ENCODE measurements at regions not wholly inside any gene's neighbourhood (a gene's known extent, or its start where the extent isn't known, plus 50 kb on each side); places are given as distances from the start of the nearest gene placed in this dataset.

DNA sequence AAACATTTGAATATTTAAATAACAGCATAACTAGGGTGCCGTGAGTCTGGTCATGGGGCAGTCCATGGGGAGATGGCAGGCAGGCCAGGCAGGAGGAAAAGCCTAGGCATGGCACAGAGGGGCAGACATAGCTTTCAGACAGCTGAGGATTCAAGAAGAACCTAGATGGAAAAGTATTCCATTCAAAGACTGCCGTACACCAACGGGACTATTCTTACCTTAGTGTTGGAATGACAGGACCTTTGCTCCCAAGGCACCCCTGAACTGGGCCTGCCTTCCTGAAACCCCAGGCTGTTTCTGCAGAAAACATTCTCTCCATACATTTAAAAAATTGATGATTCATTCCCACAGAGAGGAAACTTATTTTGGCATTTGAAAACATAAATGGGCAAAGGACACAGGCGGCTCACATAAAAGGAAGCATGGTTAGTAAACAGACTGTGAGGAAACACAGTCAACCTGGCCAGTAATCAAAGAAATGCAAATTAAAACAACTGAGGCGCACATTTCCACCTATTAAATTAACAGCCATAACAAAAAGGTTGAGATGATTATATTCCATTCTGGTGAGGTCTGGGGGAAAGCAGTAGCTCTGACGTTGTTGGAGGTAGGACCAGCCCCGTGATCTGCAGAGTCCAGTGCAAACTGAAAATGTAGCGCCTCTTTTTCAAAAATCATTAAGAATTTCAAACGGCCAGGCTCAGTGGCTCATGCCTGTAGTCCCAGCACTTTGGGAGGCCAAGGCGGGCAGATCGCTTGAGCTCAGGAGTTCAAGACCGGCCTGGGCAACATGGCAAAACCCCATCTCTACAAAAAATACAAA is 71.3 kb upstream of the SMAD3 start:
- H3K4me2 ChIP-seq (ENCODE audit: low read length, poor library complexity, severe bottlenecking), result no peak overlapping the region
- H4K8ac ChIP-seq (ENCODE audit: low read length), result no peak overlapping the region
- H3K23ac ChIP-seq (ENCODE audit: low read length in 2 of 2), result no peak overlapping the region
- peaks cover 2% of the 10 kb centered on the region for H3K4me1 ChIP-seq (ENCODE audit: control insufficient read depth, insufficient read depth, low read depth, low read length)
- H2BK120ac ChIP-seq (ENCODE audit: low read depth, low read length), result no peak overlapping the region
- peak overlapping the region; percentile 39 for H2AFZ ChIP-seq (ENCODE audit: low read depth, low read length)
- no peak overlapping the region for H3K27ac ChIP-seq (ENCODE audit: low read length, poor library complexity, severe bottlenecking)
- no peak overlapping the region for H3K4ac ChIP-seq (ENCODE audit: low read depth in 1 of 2, low read length in 2 of 2)
- H3K27me3 ChIP-seq (ENCODE audit: control insufficient read depth in 1 of 2, insufficient read depth in 1 of 2, low read length in 2 of 2), result peaks cover 0 to 7% of the 10 kb centered on the region in 2 experiments
- H3K79me1 ChIP-seq (replicated peaks; ENCODE audit: low read length, poor library complexity, severe bottlenecking), result no peaks in the 10 kb centered on the region
- H2AK5ac ChIP-seq (ENCODE audit: low read length, severe bottlenecking), result no peak overlapping the region
- H2BK12ac ChIP-seq (ENCODE audit: low read length in 2 of 2), result peak overlapping the region in 1 of 2 experiments; percentile 51
- H3K36me3 ChIP-seq (ENCODE audit: control insufficient read depth in 1 of 2, insufficient read depth in 2 of 2, low read depth in 1 of 2, low read length in 2 of 2), result no peaks in the 10 kb centered on the region
- H3K18ac ChIP-seq (ENCODE audit: low read depth in 1 of 2, low read length in 2 of 2), result no peak overlapping the region
- no peak overlapping the region for H3K4me3 ChIP-seq (ENCODE audit: insufficient read depth in 1 of 2, low read depth in 1 of 2, low read length in 2 of 2)
- WGBS, result 95% methylated on average over 11 of the region's 12 CpGs
- no peak overlapping the region for H3K14ac ChIP-seq (ENCODE audit: low read length in 2 of 2)
- H2BK5ac ChIP-seq (ENCODE audit: low read depth, low read length, poor library complexity, severe bottlenecking), result no peak overlapping the region
- peaks cover 5% of the 10 kb centered on the region for H3K9me3 ChIP-seq (ENCODE audit: control insufficient read depth, low read length)
- DNase-seq, result no peak
- H4K91ac ChIP-seq (ENCODE audit: low read length), result no peak overlapping the region
- no peak overlapping the region for H3K9ac ChIP-seq (ENCODE audit: low read length)
- no peak overlapping the region for H2BK15ac ChIP-seq (ENCODE audit: low read depth, poor library complexity, severe bottlenecking)

DNA sequence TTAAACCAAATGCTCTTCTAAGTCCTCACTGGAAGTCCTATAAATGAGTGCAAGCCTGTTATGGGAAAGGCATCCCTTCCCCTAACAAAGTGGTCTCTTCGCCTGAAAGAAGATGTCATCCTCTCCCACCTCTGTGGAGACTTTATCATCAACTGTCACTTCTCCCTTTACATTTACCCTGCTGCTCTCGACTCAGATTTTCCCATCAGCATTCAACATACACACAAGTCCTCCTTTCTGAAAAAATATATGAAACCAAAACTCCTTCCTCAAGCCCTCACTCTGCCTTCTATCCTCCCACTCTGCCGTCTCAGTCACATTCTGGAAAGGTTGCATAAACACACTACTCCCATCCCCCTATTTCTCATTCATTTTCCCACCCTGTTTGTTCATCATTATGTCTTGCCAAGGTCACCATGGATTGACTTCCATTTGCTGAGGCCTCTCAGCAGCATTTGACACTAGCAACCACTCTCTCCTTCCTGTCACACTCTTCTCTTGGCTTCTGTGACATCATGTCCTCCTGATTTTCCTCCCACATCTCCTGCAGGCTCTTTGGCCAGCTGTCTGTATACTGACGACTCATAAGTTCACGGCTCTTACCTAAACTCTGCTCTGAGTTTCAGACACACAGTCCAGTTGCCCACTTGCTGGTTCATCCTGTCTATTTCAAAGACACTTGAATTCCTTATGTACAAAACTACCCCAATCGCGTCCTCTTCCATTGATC is 70.3 kb upstream of the SMAD3 start:
- H3K4ac ChIP-seq (ENCODE audit: low read depth in 1 of 2, low read length in 2 of 2), result no peak overlapping the region
- no peak overlapping the region for H2AFZ ChIP-seq (ENCODE audit: low read depth, low read length)
- no peak overlapping the region for H4K91ac ChIP-seq (ENCODE audit: low read length)
- 83% methylated on average over 7 of the region's 7 CpGs for WGBS
- H2AK5ac ChIP-seq (ENCODE audit: low read length, severe bottlenecking), result no peak overlapping the region
- no peak overlapping the region for H3K9ac ChIP-seq (ENCODE audit: low read length)
- no peak overlapping the region for H3K14ac ChIP-seq (ENCODE audit: low read length in 2 of 2)
- H3K27ac ChIP-seq (ENCODE audit: low read length, poor library complexity, severe bottlenecking), result no peak overlapping the region
- no peak overlapping the region for H3K4me2 ChIP-seq (ENCODE audit: low read length, poor library complexity, severe bottlenecking)
- no peak overlapping the region for H2BK15ac ChIP-seq (ENCODE audit: low read depth, poor library complexity, severe bottlenecking)
- H3K9me3 ChIP-seq (ENCODE audit: control insufficient read depth, low read length), result no peaks in the 10 kb centered on the region
- H2BK5ac ChIP-seq (ENCODE audit: low read depth, low read length, poor library complexity, severe bottlenecking), result no peak overlapping the region
- H3K18ac ChIP-seq (ENCODE audit: low read depth in 1 of 2, low read length in 2 of 2), result no peak overlapping the region
- DNase-seq, result peak; percentile 70
- H2BK120ac ChIP-seq (ENCODE audit: low read depth, low read length), result no peak overlapping the region
- no peak overlapping the region for H3K4me3 ChIP-seq (ENCODE audit: insufficient read depth in 1 of 2, low read depth in 1 of 2, low read length in 2 of 2)
- peaks cover 0 to 7% of the 10 kb centered on the region in 2 experiments for H3K27me3 ChIP-seq (ENCODE audit: control insufficient read depth in 1 of 2, insufficient read depth in 1 of 2, low read length in 2 of 2)
- H3K79me1 ChIP-seq (replicated peaks; ENCODE audit: low read length, poor library complexity, severe bottlenecking), result no peaks in the 10 kb centered on the region
- peaks cover 2% of the 10 kb centered on the region for H3K4me1 ChIP-seq (ENCODE audit: control insufficient read depth, insufficient read depth, low read depth, low read length)
- H2BK12ac ChIP-seq (ENCODE audit: low read length in 2 of 2), result no peak overlapping the region
- H4K8ac ChIP-seq (ENCODE audit: low read length), result no peak overlapping the region
- H3K23ac ChIP-seq (ENCODE audit: low read length in 2 of 2), result no peak overlapping the region
- no peaks in the 10 kb centered on the region for H3K36me3 ChIP-seq (ENCODE audit: control insufficient read depth in 1 of 2, insufficient read depth in 2 of 2, low read depth in 1 of 2, low read length in 2 of 2)

DNA sequence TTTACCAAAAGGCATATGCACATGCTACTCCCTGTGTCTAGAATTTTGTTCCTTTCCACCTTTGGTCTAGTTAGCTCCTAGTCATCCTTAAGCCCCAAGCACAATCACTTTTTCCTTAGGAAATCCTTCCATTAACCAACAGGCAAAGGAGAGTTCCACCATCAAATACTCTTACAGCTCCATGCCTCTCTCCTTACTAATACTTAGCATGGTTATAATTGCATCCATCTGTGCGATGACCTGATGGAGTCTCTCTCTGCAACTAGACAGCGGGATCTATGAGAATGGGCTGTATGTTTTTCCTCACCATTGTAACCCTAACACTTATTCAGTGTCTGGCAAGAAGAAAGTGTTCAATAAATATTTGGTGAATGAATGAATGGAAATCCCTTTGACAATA is 69.3 kb upstream of the SMAD3 start:
- Histone ChIP-seq H2BK12ac (ENCODE audit: low read length in 2 of 2) (no peak overlapping the region), H3K36me3 (ENCODE audit: control insufficient read depth in 1 of 2, insufficient read depth in 2 of 2, low read depth in 1 of 2, low read length in 2 of 2) (no peaks in the 10 kb centered on the region), H4K8ac (ENCODE audit: low read length) (no peak overlapping the region), H3K4me3 (ENCODE audit: insufficient read depth in 1 of 2, low read depth in 1 of 2, low read length in 2 of 2) (no peak overlapping the region), H2BK120ac (ENCODE audit: low read depth, low read length) (no peak overlapping the region), H2AFZ (ENCODE audit: low read depth, low read length) (no peak overlapping the region), H3K4me2 (ENCODE audit: low read length, poor library complexity, severe bottlenecking) (no peak overlapping the region), H3K9ac (ENCODE audit: low read length) (no peak overlapping the region), H3K27me3 (ENCODE audit: control insufficient read depth in 1 of 2, insufficient read depth in 1 of 2, low read length in 2 of 2) (peaks cover 0 to 10% of the 10 kb centered on the region in 2 experiments), H3K27ac (ENCODE audit: low read length, poor library complexity, severe bottlenecking) (no peak overlapping the region), H3K79me1 (replicated peaks; ENCODE audit: low read length, poor library complexity, severe bottlenecking) (no peaks in the 10 kb centered on the region), H3K9me3 (ENCODE audit: control insufficient read depth, low read length) (no peaks in the 10 kb centered on the region), H2AK5ac (ENCODE audit: low read length, severe bottlenecking) (no peak overlapping the region), H3K18ac (ENCODE audit: low read depth in 1 of 2, low read length in 2 of 2) (no peak overlapping the region), H2BK15ac (ENCODE audit: low read depth, poor library complexity, severe bottlenecking) (no peak overlapping the region), H4K91ac (ENCODE audit: low read length) (no peak overlapping the region), H3K14ac (ENCODE audit: low read length in 2 of 2) (no peak overlapping the region), H3K4ac (ENCODE audit: low read depth in 1 of 2, low read length in 2 of 2) (no peak overlapping the region), H3K4me1 (ENCODE audit: control insufficient read depth, insufficient read depth, low read depth, low read length) (peaks cover 2% of the 10 kb centered on the region), H3K23ac (ENCODE audit: low read length in 2 of 2) (no peak overlapping the region), H2BK5ac (ENCODE audit: low read depth, low read length, poor library complexity, severe bottlenecking) (no peak overlapping the region)
- no peak for DNase-seq
- 100% methylated on average over 2 of the region's 2 CpGs for WGBS

DNA sequence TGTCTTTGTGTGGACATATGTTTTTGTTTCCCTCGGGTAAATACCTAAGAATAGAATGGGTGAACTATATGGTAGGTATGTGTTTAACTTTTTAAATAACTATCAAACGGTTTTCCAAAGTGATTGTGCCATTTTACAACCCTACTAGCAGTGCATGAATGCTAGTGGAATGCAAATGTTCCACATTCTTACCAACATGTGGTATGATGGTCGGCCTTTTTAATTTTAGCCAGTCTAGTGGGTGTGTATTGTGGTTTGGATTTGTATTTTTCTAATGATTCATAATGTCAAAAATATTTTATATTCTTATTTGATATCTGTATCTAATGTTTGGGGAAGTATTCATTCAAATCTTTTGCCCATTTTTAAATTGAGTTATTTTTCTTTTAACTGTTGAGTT is 68.2 kb upstream of the SMAD3 start:
- Histone ChIP-seq H3K23ac (ENCODE audit: low read length in 2 of 2) (no peak overlapping the region), H2AK5ac (ENCODE audit: low read length, severe bottlenecking) (no peak overlapping the region), H3K9ac (ENCODE audit: low read length) (no peak overlapping the region), H3K36me3 (ENCODE audit: control insufficient read depth in 1 of 2, insufficient read depth in 2 of 2, low read depth in 1 of 2, low read length in 2 of 2) (no peaks in the 10 kb centered on the region), H3K18ac (ENCODE audit: low read depth in 1 of 2, low read length in 2 of 2) (no peak overlapping the region), H2BK5ac (ENCODE audit: low read depth, low read length, poor library complexity, severe bottlenecking) (no peak overlapping the region), H2BK12ac (ENCODE audit: low read length in 2 of 2) (no peak overlapping the region), H3K14ac (ENCODE audit: low read length in 2 of 2) (no peak overlapping the region), H3K9me3 (ENCODE audit: control insufficient read depth, low read length) (no peaks in the 10 kb centered on the region), H3K27ac (ENCODE audit: low read length, poor library complexity, severe bottlenecking) (no peak overlapping the region), H2BK15ac (ENCODE audit: low read depth, poor library complexity, severe bottlenecking) (no peak overlapping the region), H3K79me1 (replicated peaks; ENCODE audit: low read length, poor library complexity, severe bottlenecking) (no peaks in the 10 kb centered on the region), H4K91ac (ENCODE audit: low read length) (no peak overlapping the region), H4K8ac (ENCODE audit: low read length) (no peak overlapping the region), H3K4me3 (ENCODE audit: insufficient read depth in 1 of 2, low read depth in 1 of 2, low read length in 2 of 2) (no peak overlapping the region), H3K4me1 (ENCODE audit: control insufficient read depth, insufficient read depth, low read depth, low read length) (peaks cover 2% of the 10 kb centered on the region), H3K4me2 (ENCODE audit: low read length, poor library complexity, severe bottlenecking) (no peak overlapping the region), H2AFZ (ENCODE audit: low read depth, low read length) (no peak overlapping the region), H2BK120ac (ENCODE audit: low read depth, low read length) (no peak overlapping the region), H3K27me3 (ENCODE audit: control insufficient read depth in 1 of 2, insufficient read depth in 1 of 2, low read length in 2 of 2) (peaks cover 0 to 12% of the 10 kb centered on the region in 2 experiments), H3K4ac (ENCODE audit: low read depth in 1 of 2, low read length in 2 of 2) (no peak overlapping the region)
- no CpG with 5 or more reads among the region's 3 CpGs for WGBS
- no peak for DNase-seq

Measured in mesenchymal stem cell (in vitro differentiated cells and primary cell).